Activated CD8-positive, alpha-beta T cell treated with anti-CD3 and anti-CD28 coated beads, Interleukin-2, amount 10 ng/mL, durations not matched to agents 7 days and 5 days (primary cell): ENCODE measurements at regions not wholly inside any gene's neighbourhood (a gene's known extent, or its start where the extent isn't known, plus 50 kb on each side); places are given as distances from the start of the nearest gene placed in this dataset.
A peak's percentile ranks its signal among the peaks of the same experiment; 100 is the strongest.

Experiments used
- ATAC-seq: fragments of 150-1000 bp; cut with Tn5 transposase; one replicate; pipeline ENCODE4 v1.10.0; 2021; ENCODE audit warnings: moderate library complexity
- CTCF ChIA-PET: fragments of 350-600 bp; sonication (Branson Sonifier 250); formaldehyde crosslinking; loops from one replicate; lab custom pipeline; 2021; ENCODE audit warnings: antibody characterized with exemption; lab: Charles Lee
- POLR2A ChIA-PET: fragments of 350-600 bp; sonication (Branson Sonifier 250); formaldehyde crosslinking; loops from one replicate; lab custom pipeline; 2021; ENCODE audit warnings: antibody characterized with exemption; lab: Charles Lee
- DNase-seq: peaks from one replicate; pipeline ENCODE4 v3.0.0-alpha.2; 2020
- H3K27ac Mint-ChIP-seq: one replicate; pipeline ENCODE4 v1.8.0; 2021; ENCODE audit warnings: mild to moderate bottlenecking, mixed read lengths
- H3K27me3 Mint-ChIP-seq: one replicate; pipeline ENCODE4 v1.8.0; 2021; ENCODE audit warnings: low read depth, mixed read lengths
- H3K36me3 Mint-ChIP-seq: one replicate; pipeline ENCODE4 v1.8.0; 2021; ENCODE audit warnings: low read depth, mixed read lengths
- H3K4me1 Mint-ChIP-seq: one replicate; pipeline ENCODE4 v1.8.0; 2021; ENCODE audit warnings: low read depth, mixed read lengths
- H3K4me3 Mint-ChIP-seq: one replicate; pipeline ENCODE4 v1.8.0; 2021; ENCODE audit warnings: mild to moderate bottlenecking, mixed read lengths
- H3K9me3 Mint-ChIP-seq: one replicate; pipeline ENCODE4 v1.8.0; 2022; ENCODE audit warnings: mixed read lengths; ENCODE audit not compliant: insufficient read depth

GRCh38 chr15:87689716-87690115, 566.8 kb downstream of the NTRK3 start:
- Mint-ChIP-seq H3K9me3 (peaks cover 10% of the 10 kb centered on the region), H3K27me3 (no peaks in the 10 kb centered on the region), H3K4me1 (peaks cover 6% of the 10 kb centered on the region), H3K36me3 (no peaks in the 10 kb centered on the region), H3K4me3 (peak overlapping the region; percentile 2), H3K27ac (peak overlapping the region; percentile 22)
- ChIA-PET CTCF (no interaction called here), POLR2A (no interaction called here)
- no peak for DNase-seq
- ATAC-seq, result no peak

- H3K4me1 Mint-ChIP-seq, result peaks cover 8% of the 10 kb centered on the region
- H3K9me3 Mint-ChIP-seq, result peaks cover 5% of the 10 kb centered on the region
- ATAC-seq (no peak), DNase-seq (no peak)
- ChIA-PET CTCF (no interaction called here), POLR2A (no interaction called here)
- H3K27me3 Mint-ChIP-seq, result no peaks in the 10 kb centered on the region
- no peak overlapping the region for H3K4me3 Mint-ChIP-seq
- H3K36me3 Mint-ChIP-seq, result no peaks in the 10 kb centered on the region
- no peak overlapping the region for H3K27ac Mint-ChIP-seq
Observed at GRCh38 chr15:87687523-87687870, 569.0 kb downstream of the NTRK3 start.

GRCh38 chr15:87686841-87687522, 569.6 kb downstream of the NTRK3 start:
- Mint-ChIP-seq H3K4me3 (no peak overlapping the region), H3K9me3 (peaks cover 2% of the 10 kb centered on the region), H3K27me3 (no peaks in the 10 kb centered on the region), H3K27ac (no peak overlapping the region), H3K4me1 (peaks cover 13% of the 10 kb centered on the region), H3K36me3 (no peaks in the 10 kb centered on the region)
- DNase-seq (no peak), ATAC-seq (no peak)
- CTCF ChIA-PET, result no interaction called here
- POLR2A ChIA-PET, result no interaction called here

GRCh38 chr15:87686339-87686738, 570.2 kb downstream of the NTRK3 start:
- Mint-ChIP-seq H3K36me3 (no peaks in the 10 kb centered on the region), H3K4me1 (peaks cover 14% of the 10 kb centered on the region), H3K4me3 (no peak overlapping the region), H3K9me3 (no peaks in the 10 kb centered on the region), H3K27me3 (no peaks in the 10 kb centered on the region), H3K27ac (no peak overlapping the region)
- DNase-seq, result no peak
- POLR2A ChIA-PET, result no interaction called here
- no peak for ATAC-seq
- CTCF ChIA-PET, result no interaction called here

- Mint-ChIP-seq H3K4me3 (no peak overlapping the region), H3K36me3 (peaks cover 2% of the 10 kb centered on the region), H3K4me1 (peaks cover 12% of the 10 kb centered on the region), H3K27ac (no peak overlapping the region), H3K27me3 (no peaks in the 10 kb centered on the region), H3K9me3 (no peaks in the 10 kb centered on the region)
- ATAC-seq, result no peak
- DNase-seq, result no peak
- ChIA-PET POLR2A (interaction anchor here (0.8 kb wide), 1 partner anchor 47 kb away, joined by 3 read pairs; no protein-coding TSS in a partner anchor), CTCF (no interaction called here)
Observed at GRCh38 chr15:87682527-87682926, 574.0 kb downstream of the NTRK3 start.

GRCh38 chr15:87681104-87681503, 575.4 kb downstream of the NTRK3 start:
- ATAC-seq, result no peak
- POLR2A ChIA-PET, result no interaction called here
- CTCF ChIA-PET, result no interaction called here
- H3K27me3 Mint-ChIP-seq, result no peaks in the 10 kb centered on the region
- H3K4me1 Mint-ChIP-seq, result peaks cover 12% of the 10 kb centered on the region
- peak; percentile 24 for DNase-seq
- peaks cover 9% of the 10 kb centered on the region for H3K9me3 Mint-ChIP-seq
- peaks cover 2% of the 10 kb centered on the region for H3K36me3 Mint-ChIP-seq
- H3K4me3 Mint-ChIP-seq, result no peak overlapping the region
- H3K27ac Mint-ChIP-seq, result peak overlapping the region; percentile 56

GRCh38 chr15:87680208-87680607, 576.3 kb downstream of the NTRK3 start:
- Mint-ChIP-seq H3K27me3 (no peaks in the 10 kb centered on the region), H3K4me3 (no peak overlapping the region), H3K9me3 (peaks cover 9% of the 10 kb centered on the region), H3K27ac (peak overlapping the region; percentile 25), H3K36me3 (peaks cover 2% of the 10 kb centered on the region), H3K4me1 (peaks cover 12% of the 10 kb centered on the region)
- ChIA-PET CTCF (no interaction called here), POLR2A (no interaction called here)
- ATAC-seq, result no peak
- no peak for DNase-seq

- ATAC-seq, result no peak
- peaks cover 9% of the 10 kb centered on the region for H3K9me3 Mint-ChIP-seq
- POLR2A ChIA-PET, result no interaction called here
- H3K27me3 Mint-ChIP-seq, result no peaks in the 10 kb centered on the region
- H3K4me3 Mint-ChIP-seq, result no peak overlapping the region
- CTCF ChIA-PET, result no interaction called here
- H3K4me1 Mint-ChIP-seq, result no peaks in the 10 kb centered on the region
- DNase-seq, result no peak
- H3K27ac Mint-ChIP-seq, result no peak overlapping the region
- H3K36me3 Mint-ChIP-seq, result peaks cover 2% of the 10 kb centered on the region
Observed at GRCh38 chr15:87675271-87675670, 581.3 kb downstream of the NTRK3 start.

- no peak overlapping the region for H3K27ac Mint-ChIP-seq
- H3K27me3 Mint-ChIP-seq, result no peaks in the 10 kb centered on the region
- no peaks in the 10 kb centered on the region for H3K36me3 Mint-ChIP-seq
- H3K9me3 Mint-ChIP-seq, result peaks cover 9% of the 10 kb centered on the region
- ChIA-PET CTCF (no interaction called here), POLR2A (no interaction called here)
- DNase-seq, result no peak
- no peak for ATAC-seq
- H3K4me3 Mint-ChIP-seq, result no peak overlapping the region
- H3K4me1 Mint-ChIP-seq, result no peaks in the 10 kb centered on the region
Observed at GRCh38 chr15:87672309-87673288, 583.9 kb downstream of the NTRK3 start.

GRCh38 chr15:87671289-87671688, 585.2 kb downstream of the NTRK3 start:
- ATAC-seq (no peak), DNase-seq (no peak)
- no peaks in the 10 kb centered on the region for H3K9me3 Mint-ChIP-seq
- CTCF ChIA-PET, result no interaction called here
- H3K27ac Mint-ChIP-seq, result no peak overlapping the region
- no peaks in the 10 kb centered on the region for H3K4me1 Mint-ChIP-seq
- H3K4me3 Mint-ChIP-seq, result no peak overlapping the region
- POLR2A ChIA-PET, result no interaction called here
- H3K36me3 Mint-ChIP-seq, result no peaks in the 10 kb centered on the region
- no peaks in the 10 kb centered on the region for H3K27me3 Mint-ChIP-seq

- Mint-ChIP-seq H3K27me3 (no peaks in the 10 kb centered on the region), H3K9me3 (peaks cover 3% of the 10 kb centered on the region), H3K4me3 (no peak overlapping the region), H3K36me3 (no peaks in the 10 kb centered on the region), H3K4me1 (no peaks in the 10 kb centered on the region), H3K27ac (no peak overlapping the region)
- ChIA-PET CTCF (no interaction called here), POLR2A (no interaction called here)
- ATAC-seq, result no peak
- no peak for DNase-seq
Observed at GRCh38 chr15:87669846-87670245, 586.7 kb downstream of the NTRK3 start.
